Fibroblast of lung (primary cell): ENCODE measurements at regions not wholly inside any gene's neighbourhood (a gene's known extent, or its start where the extent isn't known, plus 50 kb on each side); places are given as distances from the start of the nearest gene placed in this dataset.

Experiments
- CTCF ChIP-seq, 2 donors: IDR thresholded peaks in 1 of 2; conservative IDR thresholded peaks in 1 of 2; 1 replicate in 1 of 2; 2 replicates in 1 of 2; pipeline ENCODE4 v1.5.1; 2011 to 2012; ENCODE audit warnings: low read length in 2 of 2, control low read depth in 1 of 2, inconsistent platforms in 1 of 2, low read depth in 1 of 2, mild to moderate bottlenecking in 1 of 2
- EZH2 ChIP-seq: IDR thresholded peaks from 2 replicates; pipeline ENCODE4 v1.5.1; 2012; ENCODE audit warnings: low read length, control low read depth, mild to moderate bottlenecking; ENCODE audit errors: missing control alignments

GRCh38 chr4:187135878-187136277 lies 412.2 kb upstream of the FAT1 start:
- TF ChIP-seq CTCF (conservative IDR thresholded peaks at IDR 0.05 in 1 of 2, IDR thresholded peaks at IDR 0.05 in 1 of 2; ENCODE audit: low read depth in 1 of 2, low read length in 2 of 2) (no peak), EZH2 (no peak)
